HG02981 (cell line): ENCODE measurements at regions not wholly inside any gene's neighbourhood (a gene's known extent, or its start where the extent isn't known, plus 50 kb on each side); places are given as distances from the start of the nearest gene placed in this dataset.
A peak's percentile ranks its signal among the peaks of the same experiment; 100 is the strongest.
"Not testable (repeated sequence)": the region's sequence is repeated elsewhere in the genome, so short reads cannot be mapped to it uniquely, and the experiment has no call there.

Experiments used
- ATAC-seq: cut with Tn5 transposase; IDR thresholded peaks from one replicate; pipeline ENCODE4 v1.9.1; 2021; ENCODE audit warnings: mild to moderate bottlenecking, moderate library complexity; ENCODE audit not compliant: unreplicated experiment

DNA sequence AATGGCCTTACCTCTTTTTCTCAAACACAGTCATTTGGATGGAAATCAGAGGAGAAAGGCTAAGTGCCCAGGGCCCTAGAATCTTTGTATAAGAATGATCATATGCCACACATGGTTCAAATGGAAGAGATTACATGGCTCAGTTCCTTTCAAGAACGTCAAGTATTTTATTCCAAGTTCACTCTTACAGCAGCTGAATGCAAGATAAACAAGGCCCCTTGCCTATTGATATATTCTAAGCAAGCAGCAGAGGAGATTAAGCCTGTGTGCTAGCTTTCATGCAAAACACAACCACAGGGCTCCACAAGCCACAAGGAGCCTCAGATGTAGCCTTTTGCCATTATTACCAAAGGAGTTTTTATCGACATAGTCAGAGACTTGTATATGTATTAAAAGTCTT lies 55.3 kb upstream of the SLCO6A1 start:
- no peak for ATAC-seq

DNA sequence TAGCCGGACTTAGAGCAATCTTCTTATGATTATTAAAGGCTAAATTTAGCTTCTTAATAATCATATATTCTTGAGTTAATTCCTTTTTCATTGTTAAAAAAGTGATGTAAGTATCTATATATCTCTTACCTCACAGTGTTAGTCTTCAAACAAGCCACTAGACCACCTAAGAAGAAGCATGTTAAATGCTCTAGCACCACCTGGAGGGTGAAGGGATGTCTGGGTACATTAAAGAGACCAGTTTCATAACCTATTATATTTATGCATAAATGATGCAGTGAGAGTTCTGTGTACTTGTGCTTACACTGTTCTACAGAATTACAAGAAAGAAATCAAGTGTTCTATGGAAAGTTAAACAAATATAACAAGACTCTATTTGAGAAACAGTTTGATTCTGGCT lies 55.9 kb upstream of the SLCO6A1 start:
- peak; percentile 67 for ATAC-seq

DNA sequence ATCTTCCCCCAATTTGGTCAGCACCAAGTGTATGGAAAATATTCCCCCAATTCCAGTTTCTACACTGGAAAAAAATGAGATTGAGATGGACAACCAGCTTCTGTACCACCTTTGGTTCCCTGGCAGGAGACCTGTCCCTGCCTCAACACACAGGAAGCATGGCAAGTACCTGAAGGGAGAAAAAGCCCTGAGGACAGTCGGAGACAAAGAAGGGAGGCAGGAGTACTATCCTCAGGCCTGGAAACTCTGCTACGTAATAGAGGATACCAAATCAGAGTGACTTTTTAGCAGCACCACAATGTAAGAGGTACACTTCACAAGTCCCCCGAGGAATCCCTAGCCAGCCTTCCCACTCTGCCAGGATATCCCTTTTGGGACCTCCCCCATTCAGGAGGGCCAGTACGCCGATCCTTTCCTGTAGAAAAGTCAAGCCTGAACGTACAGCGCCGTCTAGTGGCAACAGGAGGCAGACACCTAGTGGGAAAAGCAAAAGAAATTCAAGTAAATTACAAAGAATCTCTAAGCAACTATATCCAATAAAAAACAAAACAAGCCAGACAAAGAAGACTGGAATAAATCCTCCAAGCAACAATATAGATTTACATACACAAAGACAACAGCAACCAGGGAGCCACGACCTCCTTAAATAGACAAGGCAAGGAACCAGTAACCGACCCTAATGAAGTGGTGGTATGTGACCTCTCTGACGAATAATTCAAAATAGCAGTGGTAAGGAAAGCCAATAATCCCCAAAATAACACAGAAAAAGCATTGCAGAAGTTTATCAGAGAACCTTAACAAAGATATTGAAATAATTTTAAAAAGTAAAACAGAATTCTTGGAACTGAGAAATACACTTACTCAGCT lies 63.3 kb upstream of the SLCO6A1 start:
- ATAC-seq = peak; percentile 51

DNA sequence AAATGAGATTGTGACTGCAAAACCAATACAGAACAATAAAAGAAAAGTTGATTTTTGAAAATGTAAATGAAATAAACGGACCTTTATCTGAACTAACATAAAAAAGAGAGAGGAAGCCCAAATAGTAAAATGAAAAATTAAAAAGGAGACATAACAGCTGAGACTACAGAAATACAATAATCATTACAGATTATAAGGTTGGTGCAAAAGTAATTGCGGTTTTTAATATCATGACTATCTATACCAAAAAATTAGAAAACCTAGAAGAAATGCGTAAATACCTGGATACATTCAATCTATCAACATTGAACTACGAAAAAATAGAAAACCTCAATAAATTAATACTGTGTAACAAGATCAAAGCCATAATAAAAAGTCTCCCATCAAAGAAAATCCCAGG lies 71.9 kb upstream of the SLCO6A1 start:
- ATAC-seq = no peak

DNA sequence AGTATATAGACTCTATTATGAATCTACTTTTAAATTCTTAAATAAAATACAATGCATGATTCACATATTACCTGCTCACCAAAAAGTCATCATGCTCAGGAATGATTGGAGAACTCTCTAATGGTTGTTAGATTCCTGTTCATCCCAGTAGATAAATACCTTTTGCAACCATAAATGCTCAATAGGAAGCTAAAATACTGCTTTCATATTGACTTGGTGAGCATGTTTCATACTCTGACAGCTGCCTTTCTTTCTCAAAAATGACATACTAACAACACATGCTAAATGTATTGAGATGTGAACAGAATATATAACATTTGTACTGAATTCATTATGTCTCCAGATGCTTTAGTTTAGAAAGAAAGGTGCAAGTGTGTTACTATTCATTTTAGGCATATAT lies 79.6 kb upstream of the SLCO6A1 start:
- ATAC-seq = no peak

DNA sequence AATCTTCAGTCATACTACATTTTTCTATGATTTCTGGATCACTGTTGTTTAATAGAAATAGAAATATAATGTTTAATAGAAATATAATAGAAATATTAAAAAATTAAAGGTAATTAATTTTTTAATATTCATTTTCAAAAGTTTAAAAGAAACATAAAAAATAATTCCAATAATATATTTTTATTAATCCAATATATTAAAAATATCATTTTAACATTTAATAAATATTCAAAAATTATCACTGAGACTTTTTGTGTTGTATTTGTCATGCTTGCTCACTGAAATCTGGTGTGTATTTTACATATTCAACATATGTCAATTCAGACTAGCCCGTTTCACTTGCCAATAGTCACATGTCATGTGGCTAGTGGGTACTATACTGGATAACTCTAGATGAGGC lies 80.6 kb upstream of the SLCO6A1 start:
- ATAC-seq = no peak

DNA sequence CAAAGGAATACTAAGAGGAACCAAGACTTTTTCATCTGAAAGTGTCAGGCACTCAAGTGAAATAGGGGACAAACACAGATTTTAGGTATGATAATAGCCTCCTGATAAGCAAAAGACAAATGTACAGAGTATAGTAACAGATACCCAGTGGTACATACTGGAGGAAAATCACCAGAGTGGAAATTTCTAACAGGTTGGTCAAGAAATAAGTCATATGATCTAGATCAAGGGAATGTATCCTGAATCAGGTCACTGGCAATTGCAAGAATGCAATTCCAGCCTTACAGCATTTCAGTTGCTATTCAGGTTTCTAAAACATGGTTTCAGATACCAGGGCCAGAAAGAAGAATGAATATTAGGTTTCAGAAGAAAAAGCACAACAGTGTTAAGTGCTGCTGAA lies 82.2 kb upstream of the SLCO6A1 start:
- no peak for ATAC-seq

DNA sequence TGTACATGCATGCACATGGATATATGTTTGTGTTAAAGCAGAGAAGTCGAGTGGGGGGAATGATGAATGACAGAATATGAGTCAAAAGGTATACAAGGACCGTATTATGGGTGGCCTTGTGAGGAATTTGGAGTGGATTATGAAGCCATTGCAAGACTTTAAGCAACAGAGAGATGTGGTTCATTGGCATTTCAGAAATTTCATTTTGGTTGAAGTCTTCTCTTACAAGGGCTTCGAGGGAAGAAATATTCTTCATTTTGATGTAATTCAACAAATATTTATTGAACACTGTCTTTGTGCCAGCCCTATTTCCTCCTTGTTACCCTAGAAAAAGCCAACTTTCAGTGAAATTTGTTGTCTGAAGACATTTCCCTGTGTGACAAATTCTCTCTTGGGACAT lies 83.9 kb upstream of the SLCO6A1 start:
- ATAC-seq = no peak

DNA sequence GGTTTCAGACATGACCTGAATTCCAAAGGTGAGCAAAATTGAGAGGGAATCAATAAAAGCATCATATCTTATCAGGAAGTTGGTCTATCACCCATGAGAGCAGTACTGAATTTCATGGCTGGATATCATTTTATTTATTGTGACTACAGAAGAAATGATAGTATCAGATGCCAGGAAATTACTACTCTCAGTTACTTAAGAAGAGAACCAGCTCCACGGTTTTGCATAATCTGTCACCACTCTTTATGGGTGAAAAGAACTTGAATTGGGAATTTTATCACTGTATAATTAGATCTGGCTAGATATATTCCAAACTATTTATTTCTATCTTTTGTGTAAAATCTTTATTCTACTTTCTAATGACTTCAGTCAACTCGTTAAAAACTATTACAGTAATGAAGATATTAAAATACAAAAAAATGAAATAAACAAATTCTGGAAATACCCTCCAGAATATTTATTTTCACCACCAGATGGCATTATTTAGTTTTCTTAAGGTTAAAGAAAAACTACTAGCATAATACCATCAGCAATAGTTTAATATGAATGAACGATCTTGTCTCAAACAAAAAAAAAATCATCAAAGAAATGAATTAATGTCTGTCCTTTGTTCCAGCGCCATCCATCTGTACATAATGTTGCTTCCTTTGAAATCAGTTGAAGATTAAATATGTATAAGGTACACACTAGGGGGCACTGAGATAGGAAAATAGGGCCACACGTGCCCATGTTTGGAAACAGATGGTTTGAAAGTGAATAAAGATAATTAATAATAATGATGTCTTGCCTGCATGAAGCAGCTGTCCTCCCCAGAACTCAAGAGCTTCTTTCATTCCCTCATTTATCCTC lies 84.7 kb upstream of the SLCO6A1 start:
- ATAC-seq = no peak

DNA sequence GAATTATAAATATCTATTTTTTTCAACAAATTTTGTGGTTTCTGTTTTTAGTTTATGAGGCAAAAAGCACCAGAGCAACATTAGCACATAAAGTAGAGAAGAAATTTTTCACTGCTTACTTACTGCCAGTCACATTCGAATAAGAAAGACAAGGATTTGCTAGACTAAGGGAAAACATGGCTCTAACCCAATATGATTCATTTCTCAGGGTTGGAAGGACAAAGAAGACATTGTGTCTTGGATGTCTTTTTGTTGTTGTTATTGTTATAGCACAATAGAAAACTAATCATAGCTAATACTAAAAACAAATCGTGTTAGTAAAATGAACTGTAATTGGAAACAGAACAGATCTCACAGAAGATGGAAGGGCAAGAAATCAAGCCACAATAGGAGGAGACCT lies 90.9 kb upstream of the SLCO6A1 start:
- ATAC-seq = no peak

DNA sequence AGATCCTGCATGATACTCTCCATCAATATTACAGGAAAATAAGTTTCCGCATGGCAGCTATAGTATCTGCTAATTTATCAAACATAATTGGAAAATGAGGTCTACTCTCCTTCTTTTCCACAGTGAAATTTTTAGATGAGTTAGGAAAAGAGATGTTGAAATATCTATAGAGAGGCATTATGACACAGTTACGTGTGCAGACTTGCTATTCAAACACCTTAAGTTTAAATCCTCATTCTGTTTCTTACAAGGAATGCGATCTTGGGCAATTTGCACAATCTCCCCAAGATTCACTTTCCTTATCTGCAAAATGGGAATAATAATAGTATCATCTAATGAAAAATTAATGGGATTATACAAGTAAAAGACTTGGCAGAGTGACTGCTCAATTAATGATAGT lies 91.7 kb upstream of the SLCO6A1 start:
- no peak for ATAC-seq

DNA sequence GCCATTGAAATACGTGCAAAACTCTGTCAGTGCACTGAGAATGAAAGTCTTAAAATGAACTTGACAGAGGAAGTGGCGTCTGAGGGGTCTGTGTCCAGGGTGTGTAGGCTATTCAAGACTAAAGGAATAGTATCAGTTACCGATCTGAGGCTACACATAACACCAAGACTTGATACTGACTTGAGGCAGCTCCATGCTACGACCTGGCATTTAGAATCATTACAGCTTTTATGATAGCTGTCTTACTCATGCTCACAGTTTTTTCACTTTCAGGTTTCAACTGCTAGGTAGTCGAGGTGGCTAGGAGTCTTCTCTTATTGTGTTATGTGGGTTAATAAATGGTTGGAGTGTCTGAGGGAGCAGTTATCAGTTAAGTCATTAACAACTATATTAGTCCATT lies 92.8 kb upstream of the SLCO6A1 start:
- ATAC-seq = peak; percentile 82

DNA sequence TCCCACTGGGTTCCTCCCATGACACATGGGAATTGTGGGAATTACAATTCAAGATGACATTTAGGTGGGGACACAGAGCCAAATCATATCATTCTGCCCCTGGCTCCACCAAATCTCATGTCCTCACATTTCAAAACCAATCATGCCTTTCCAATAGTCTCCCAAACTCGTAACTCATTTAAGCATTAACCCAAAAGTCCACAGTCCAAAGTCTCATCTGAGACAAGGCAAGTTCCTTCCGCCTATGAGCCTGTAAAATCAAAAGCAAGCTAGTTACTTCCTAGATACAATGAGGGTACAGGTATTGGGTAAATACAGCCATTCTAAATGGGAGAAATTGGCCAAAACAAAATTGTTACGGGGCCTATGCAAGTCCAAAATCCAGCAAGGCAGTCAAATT lies 93.8 kb upstream of the SLCO6A1 start:
- ATAC-seq = not testable (repeated sequence)

DNA sequence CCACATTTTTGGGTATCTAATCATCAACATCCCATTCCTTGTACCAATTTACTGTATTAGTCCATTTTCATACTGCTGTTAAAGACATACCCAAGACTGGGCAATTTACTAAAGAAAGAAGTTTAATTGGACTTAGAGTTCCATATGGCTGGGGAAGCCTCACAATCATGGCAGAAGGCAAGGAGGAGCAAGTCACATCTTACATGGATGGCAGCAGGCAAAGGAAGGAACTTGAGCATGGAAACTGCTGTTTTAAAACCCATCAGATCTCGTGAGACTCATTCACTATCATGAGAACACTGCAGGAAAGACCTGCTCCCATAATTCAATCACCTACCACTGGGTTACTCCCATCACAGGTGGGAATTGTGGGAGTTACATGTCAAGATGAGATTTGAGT lies 95.4 kb upstream of the SLCO6A1 start:
- ATAC-seq = no peak

DNA sequence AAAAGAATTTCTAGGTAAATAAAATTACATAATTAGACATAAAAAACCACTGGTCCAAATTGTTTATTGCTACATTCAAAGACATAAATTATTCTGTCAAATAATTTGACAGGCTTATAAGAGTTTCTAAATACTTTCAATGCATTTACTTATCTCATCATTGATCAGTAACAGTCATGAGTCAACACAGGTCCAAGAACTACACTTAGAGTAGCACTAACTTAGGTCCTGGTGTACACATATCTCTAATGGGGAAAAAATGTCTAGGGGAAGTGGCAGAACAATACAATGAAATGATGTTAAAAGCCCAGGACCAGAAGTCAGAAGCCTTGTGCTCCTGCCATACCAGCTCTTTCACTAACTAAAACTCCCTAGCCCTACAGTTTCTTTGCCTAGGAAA lies 96.5 kb upstream of the SLCO6A1 start:
- ATAC-seq = no peak

DNA sequence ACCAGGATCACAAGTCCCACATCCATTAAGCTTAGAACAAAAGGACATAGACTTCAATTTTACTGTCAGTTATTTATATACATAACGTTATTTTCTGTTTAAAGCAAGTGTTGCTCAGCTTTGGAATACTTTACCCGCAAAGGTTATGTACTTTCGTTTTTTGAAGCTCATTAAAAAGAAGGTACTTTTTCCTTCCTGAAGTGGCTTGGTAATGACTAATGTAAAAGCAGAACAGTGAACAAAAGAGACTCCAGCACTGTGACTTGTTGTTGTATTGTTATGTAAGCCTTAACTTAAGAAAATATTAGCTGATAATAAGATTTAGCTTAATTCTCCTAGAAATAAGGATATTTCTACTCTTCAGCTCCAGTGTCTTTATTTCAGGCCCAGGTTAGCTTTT lies 97.3 kb upstream of the SLCO6A1 start:
- ATAC-seq = peak; percentile 62

DNA sequence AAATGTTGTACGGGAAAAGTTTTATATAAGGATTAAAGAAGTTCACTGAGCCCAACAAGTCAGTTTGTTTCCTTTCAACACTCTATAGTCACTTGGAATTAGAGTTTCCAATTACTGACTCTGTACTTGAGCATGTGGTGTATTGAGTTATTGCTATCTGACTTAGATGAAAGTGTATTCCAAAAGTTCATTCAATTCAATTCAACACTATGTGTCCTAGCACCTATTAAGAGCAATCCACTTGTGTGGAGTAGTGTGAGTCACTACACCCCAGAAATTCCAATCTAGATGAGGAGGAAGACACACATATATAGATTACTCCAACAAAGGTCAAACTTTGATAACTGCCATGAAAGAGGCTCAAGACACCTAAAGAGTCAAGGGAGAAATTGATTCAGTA lies 98.2 kb upstream of the SLCO6A1 start:
- ATAC-seq = no peak

DNA sequence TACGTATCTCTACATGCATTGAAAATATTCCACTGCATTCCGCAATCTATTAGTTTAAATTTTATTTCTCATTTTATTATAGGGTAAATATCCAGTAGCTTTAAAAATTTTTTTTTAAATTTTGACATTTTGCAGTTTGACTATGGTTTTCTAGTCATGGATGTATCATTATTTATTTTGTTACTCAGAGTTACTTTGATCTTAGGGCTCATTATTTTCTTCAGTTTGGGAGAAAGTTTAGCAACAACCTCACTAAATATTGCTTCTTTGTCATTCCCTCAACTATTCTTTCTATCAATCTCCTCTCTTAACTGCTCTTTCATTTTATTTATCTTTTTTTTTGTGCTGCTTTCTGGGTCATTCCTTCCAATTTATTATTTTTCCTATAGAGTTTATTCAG lies 100.5 kb upstream of the SLCO6A1 start:
- no peak for ATAC-seq

DNA sequence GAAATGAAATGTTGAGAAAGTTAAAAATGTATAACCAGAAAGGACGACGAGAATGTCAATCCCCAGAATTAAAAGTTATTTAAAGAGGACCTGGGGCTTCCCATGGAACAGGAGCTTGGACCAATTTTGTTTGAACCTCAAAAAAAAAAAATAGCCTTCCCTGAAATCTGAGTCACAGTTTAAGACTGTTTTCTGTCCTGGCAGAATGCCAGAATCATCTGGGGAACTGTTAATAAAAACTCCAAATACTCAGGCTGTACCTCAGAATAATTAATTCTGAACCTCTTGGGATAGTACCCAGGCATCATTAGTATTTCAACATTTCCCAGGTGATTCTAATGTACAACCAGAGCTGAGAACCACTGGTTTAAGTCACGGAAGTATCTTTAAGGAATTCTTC lies 102.2 kb upstream of the SLCO6A1 start:
- ATAC-seq = no peak

DNA sequence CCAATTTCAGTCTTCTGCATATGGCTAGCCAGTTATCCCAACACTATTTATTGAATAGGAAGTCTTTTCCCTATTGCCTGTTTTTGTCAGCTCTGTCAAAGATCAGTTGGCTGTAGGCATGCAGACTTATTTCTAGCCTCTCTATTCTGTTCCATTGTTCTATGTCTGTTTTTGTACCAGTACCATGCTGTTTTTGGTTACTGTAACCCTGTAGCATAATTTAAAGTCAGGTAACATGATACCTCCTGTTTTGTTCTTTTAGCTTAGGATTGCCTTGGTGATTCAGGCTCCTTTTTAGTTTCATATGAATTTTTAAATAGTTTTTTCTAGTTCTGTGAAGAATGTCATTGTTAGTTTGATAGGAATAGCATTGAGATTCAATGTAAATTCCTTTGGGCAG lies 104.9 kb upstream of the SLCO6A1 start:
- no peak for ATAC-seq

DNA sequence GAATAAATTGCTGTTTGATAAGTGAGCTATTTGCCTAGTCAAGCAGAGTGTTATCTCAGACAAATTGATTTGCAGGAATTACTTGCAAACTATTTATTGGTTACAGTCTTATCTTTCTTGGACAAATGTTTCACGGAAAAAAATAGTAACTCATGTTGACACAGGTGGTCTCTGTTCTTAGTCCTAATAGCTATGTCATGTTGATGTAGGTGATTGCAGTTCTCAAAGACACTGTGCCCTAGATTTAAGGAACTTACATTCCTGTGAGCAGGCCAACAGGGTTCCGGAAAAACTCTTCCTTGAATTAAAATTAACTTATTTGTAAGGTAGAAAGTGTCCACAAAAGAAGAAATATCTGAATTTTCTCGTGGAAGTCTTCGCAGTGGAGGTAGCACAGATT lies 109.6 kb upstream of the SLCO6A1 start:
- ATAC-seq = no peak

DNA sequence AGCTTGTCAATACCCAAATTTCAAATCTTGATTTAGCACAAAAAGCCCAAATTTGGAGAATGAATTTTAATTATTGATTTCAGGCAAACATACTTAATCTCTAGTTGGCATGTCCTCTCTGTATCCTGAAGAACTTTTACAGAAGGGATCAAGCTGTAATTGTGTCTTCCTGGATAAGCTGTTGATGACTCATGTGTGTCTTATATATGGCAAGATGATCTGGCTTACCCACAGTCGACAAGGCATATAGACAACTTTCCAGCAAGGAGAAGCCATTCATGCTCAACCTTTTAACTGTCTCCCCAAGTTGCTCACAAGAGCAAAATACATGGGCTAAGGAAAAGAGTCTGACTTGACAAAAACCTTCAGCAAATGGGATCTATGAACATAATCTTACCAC lies 112.5 kb upstream of the SLCO6A1 start:
- no peak for ATAC-seq
